Caco-2 (cell line): ENCODE measurements at regions not wholly inside any gene's neighbourhood (a gene's known extent, or its start where the extent isn't known, plus 50 kb on each side); places are given as distances from the start of the nearest gene placed in this dataset.

ENCODE experiments used
- BruUV-seq: library from RNA; stranded (reverse); fragments of 400-500 nt; replicated peaks from 2 replicates; lab custom pipeline; 2021; lab: Mats Ljungman, UMichigan
- CTCF ChIA-PET: fragments of 300-600 bp; sonication (Branson Sonifier 250); formaldehyde crosslinking; loops from one replicate; lab custom pipeline; 2022; ENCODE audit warnings: antibody characterized with exemption; lab: Charles Lee
- POLR2A ChIA-PET: fragments of 300-600 bp; sonication (Branson Sonifier 250); formaldehyde crosslinking; loops from one replicate; lab custom pipeline; 2022; ENCODE audit warnings: antibody characterized with exemption; lab: Charles Lee
- DNase-seq, 2 experiments: peaks; one replicate each; pipeline versions ENCODE4 v3.0.0 to v3.0.0-alpha.2; 2020 to 2022
- H3K27me3 ChIP-seq: replicated peaks from 2 replicates; pipeline ENCODE4 v1.6.0; 2011; ENCODE audit warnings: low read length; ENCODE audit not compliant: control insufficient read depth, insufficient read depth
- H3K36me3 ChIP-seq: 2 replicates; pipeline ENCODE4 v1.5.1; 2011; ENCODE audit warnings: low read length; ENCODE audit not compliant: control insufficient read depth, insufficient read depth
- H3K4me1 ChIP-seq: fragments of 250-450 bp; sonication (Bioruptor Pico); 2 replicates; pipeline ENCODE4 v1.5.1; 2020; ENCODE audit warnings: mild to moderate bottlenecking
- H3K4me3 ChIP-seq: 2 replicates; pipeline ENCODE4 v1.5.1; 2011; ENCODE audit warnings: low read depth, mild to moderate bottlenecking, control low read depth, low read length
- H3K9me3 ChIP-seq: fragments of 250-450 bp; sonication (Bioruptor Pico); 2 replicates; pipeline ENCODE4 v1.5.1; 2020; ENCODE audit warnings: mild to moderate bottlenecking, moderate library complexity
- H3K27ac Mint-ChIP-seq: one replicate; pipeline ENCODE4 v1.8.0; 2022; ENCODE audit warnings: mixed read lengths; ENCODE audit not compliant: unreplicated experiment
- H3K27me3 Mint-ChIP-seq: one replicate; pipeline ENCODE4 v1.8.0; 2022; ENCODE audit warnings: mixed read lengths; ENCODE audit not compliant: insufficient read depth, unreplicated experiment
- H3K36me3 Mint-ChIP-seq: one replicate; pipeline ENCODE4 v1.8.0; 2022; ENCODE audit warnings: mild to moderate bottlenecking, mixed read lengths; ENCODE audit not compliant: insufficient read depth, unreplicated experiment
- H3K4me1 Mint-ChIP-seq: one replicate; pipeline ENCODE4 v1.8.0; 2022; ENCODE audit warnings: low read depth, mixed read lengths; ENCODE audit not compliant: unreplicated experiment
- H3K4me3 Mint-ChIP-seq: one replicate; pipeline ENCODE4 v1.8.0; 2022; ENCODE audit warnings: mild to moderate bottlenecking, moderate library complexity, mixed read lengths; ENCODE audit not compliant: unreplicated experiment
- H3K9me3 Mint-ChIP-seq: one replicate; pipeline ENCODE4 v1.8.0; 2022; ENCODE audit warnings: mixed read lengths; ENCODE audit not compliant: unreplicated experiment
- intact Hi-C: fragments of 100-400 bp; cut with micrococcal nuclease; formaldehyde crosslinking; loops from one replicate; pipeline ENCODE4 v1.10.0; 2022; ENCODE audit not compliant: unreplicated experiment
- TF ChIP-seq, protein P1 (sequence below), 2 experiments: fragments of 200-600 bp in 1 of 2; IDR thresholded peaks; 1 replicate in 1 of 2; 2 replicates in 1 of 2; pipeline versions ENCODE4 v1.5.1 to v1.8.0; 2011 to 2022; ENCODE audit warnings: antibody characterized with exemption in 1 of 2, control low read depth in 1 of 2, inconsistent platforms in 1 of 2, low read depth in 1 of 2, low read length in 1 of 2, mild to moderate bottlenecking in 1 of 2, moderate library complexity in 1 of 2; ENCODE audit not compliant: insufficient read depth in 1 of 2, severe bottlenecking in 1 of 2, unreplicated experiment in 1 of 2

GRCh38 chr16:13633391-13633861, 286.5 kb upstream of the ERCC4 start:
- Mint-ChIP-seq H3K4me3 (no peak overlapping the region), H3K9me3 (peaks cover 15% of the 10 kb centered on the region), H3K27me3 (no peaks in the 10 kb centered on the region), H3K4me1 (peaks cover 13% of the 10 kb centered on the region), H3K36me3 (no peaks in the 10 kb centered on the region), H3K27ac (no peak overlapping the region)
- peak in 1 of 2 experiments; percentile 34 for DNase-seq
- TF ChIP-seq, protein P1, sequence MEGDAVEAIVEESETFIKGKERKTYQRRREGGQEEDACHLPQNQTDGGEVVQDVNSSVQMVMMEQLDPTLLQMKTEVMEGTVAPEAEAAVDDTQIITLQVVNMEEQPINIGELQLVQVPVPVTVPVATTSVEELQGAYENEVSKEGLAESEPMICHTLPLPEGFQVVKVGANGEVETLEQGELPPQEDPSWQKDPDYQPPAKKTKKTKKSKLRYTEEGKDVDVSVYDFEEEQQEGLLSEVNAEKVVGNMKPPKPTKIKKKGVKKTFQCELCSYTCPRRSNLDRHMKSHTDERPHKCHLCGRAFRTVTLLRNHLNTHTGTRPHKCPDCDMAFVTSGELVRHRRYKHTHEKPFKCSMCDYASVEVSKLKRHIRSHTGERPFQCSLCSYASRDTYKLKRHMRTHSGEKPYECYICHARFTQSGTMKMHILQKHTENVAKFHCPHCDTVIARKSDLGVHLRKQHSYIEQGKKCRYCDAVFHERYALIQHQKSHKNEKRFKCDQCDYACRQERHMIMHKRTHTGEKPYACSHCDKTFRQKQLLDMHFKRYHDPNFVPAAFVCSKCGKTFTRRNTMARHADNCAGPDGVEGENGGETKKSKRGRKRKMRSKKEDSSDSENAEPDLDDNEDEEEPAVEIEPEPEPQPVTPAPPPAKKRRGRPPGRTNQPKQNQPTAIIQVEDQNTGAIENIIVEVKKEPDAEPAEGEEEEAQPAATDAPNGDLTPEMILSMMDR (IDR thresholded peaks at IDR 0.05; ENCODE audit: insufficient read depth in 1 of 2, low read depth in 1 of 2, low read length in 1 of 2, severe bottlenecking in 1 of 2, unreplicated experiment in 1 of 2): no peak
- no peaks in the 10 kb centered on the region; the same call in 1 of the 2 replicates for H3K9me3 ChIP-seq
- H3K4me3 ChIP-seq: no peak overlapping the region
- no peaks in the 10 kb centered on the region for H3K36me3 ChIP-seq
- H3K4me1 ChIP-seq: peaks cover 28% of the 10 kb centered on the region
- H3K27me3 ChIP-seq: no peaks in the 10 kb centered on the region
- no TSS peak for BruUV-seq
- intact Hi-C loops: no loop called here
- ChIA-PET POLR2A (no interaction called here), CTCF (no interaction called here)

- Mint-ChIP-seq H3K4me3 (no peak overlapping the region), H3K9me3 (peaks cover 15% of the 10 kb centered on the region), H3K27ac (no peak overlapping the region), H3K36me3 (no peaks in the 10 kb centered on the region), H3K27me3 (no peaks in the 10 kb centered on the region), H3K4me1 (peaks cover 13% of the 10 kb centered on the region)
- CTCF ChIA-PET: no interaction called here
- H3K4me3 ChIP-seq: no peak overlapping the region
- TF ChIP-seq, protein P1 (IDR thresholded peaks at IDR 0.05; ENCODE audit: insufficient read depth in 1 of 2, low read depth in 1 of 2, low read length in 1 of 2, severe bottlenecking in 1 of 2, unreplicated experiment in 1 of 2): no peak
- BruUV-seq: no TSS peak
- no peak for DNase-seq
- no peaks in the 10 kb centered on the region for H3K36me3 ChIP-seq
- no peaks in the 10 kb centered on the region for H3K27me3 ChIP-seq
- POLR2A ChIA-PET: no interaction called here
- intact Hi-C loops: no loop called here
- H3K9me3 ChIP-seq: no peaks in the 10 kb centered on the region; the same call in 1 of the 2 replicates
- peaks cover 28% of the 10 kb centered on the region for H3K4me1 ChIP-seq
Observed at GRCh38 chr16:13634253-13634652, 285.7 kb upstream of the ERCC4 start.

- Mint-ChIP-seq H3K36me3 (no peaks in the 10 kb centered on the region), H3K4me1 (peaks cover 13% of the 10 kb centered on the region), H3K4me3 (no peak overlapping the region), H3K9me3 (peaks cover 15% of the 10 kb centered on the region), H3K27ac (no peak overlapping the region), H3K27me3 (no peaks in the 10 kb centered on the region)
- TF ChIP-seq, protein P1 (IDR thresholded peaks at IDR 0.05; ENCODE audit: insufficient read depth in 1 of 2, low read depth in 1 of 2, low read length in 1 of 2, severe bottlenecking in 1 of 2, unreplicated experiment in 1 of 2): no peak
- no peak for DNase-seq
- Histone ChIP-seq H3K9me3 (no peaks in the 10 kb centered on the region; the same call in 1 of the 2 replicates), H3K27me3 (no peaks in the 10 kb centered on the region), H3K4me3 (no peak overlapping the region), H3K4me1 (peaks cover 24% of the 10 kb centered on the region), H3K36me3 (no peaks in the 10 kb centered on the region)
- BruUV-seq: no TSS peak
- ChIA-PET CTCF (no interaction called here), POLR2A (no interaction called here)
- intact Hi-C loops: no loop called here
Observed at GRCh38 chr16:13634959-13635358, 285.0 kb upstream of the ERCC4 start.
